ENCODE measurements at regions not wholly inside any gene's neighbourhood (a gene's known extent, or its start where the extent isn't known, plus 50 kb on each side); places are given as distances from the start of the nearest gene placed in this dataset.
"Not testable (repeated sequence)": the region's sequence is repeated elsewhere in the genome, so short reads cannot be mapped to it uniquely, and the experiment has no call there.

- ChIA-PET CTCF (no interaction called here), POLR2A (no interaction called here)
- H3K4me1 ChIP-seq (ENCODE audit: insufficient read depth, low read length) = no peaks in the 10 kb centered on the region
- DNase-seq (no peak), ATAC-seq (ENCODE audit: poor library complexity) (no peak)
- Mint-ChIP-seq H3K27me3 (no peaks in the 10 kb centered on the region), H3K36me3 (ENCODE audit: low read depth) (no peaks in the 10 kb centered on the region), H3K9me3 (peaks cover 2% of the 10 kb centered on the region), H3K27ac (no peak overlapping the region), H3K4me1 (ENCODE audit: low read depth) (no peaks in the 10 kb centered on the region), H3K4me3 (no peak overlapping the region)
- no peak for TF ChIP-seq CTCF (IDR thresholded peaks at IDR 0.05)
- no peaks in the 10 kb centered on the region for H3K36me3 ChIP-seq (ENCODE audit: insufficient read depth, low read length)
- no peak overlapping the region for H3K4me3 ChIP-seq (ENCODE audit: low read length)
- intact Hi-C loops (cut with DNase I, micrococcal nuclease) = no loop called here
- H3K9me3 ChIP-seq (ENCODE audit: control insufficient read depth in 1 of 2, insufficient read depth in 1 of 2, low read length in 2 of 2) = peaks cover 3 to 5% of the 10 kb centered on the region in 2 experiments
- H3K27me3 ChIP-seq (ENCODE audit: control insufficient read depth in 1 of 2, insufficient read depth in 2 of 2, low read length in 2 of 2) = no peaks in the 10 kb centered on the region
- H3K27ac ChIP-seq (ENCODE audit: low read depth in 1 of 2, low read length in 2 of 2) = no peak overlapping the region
Observed at GRCh38 chr4:186832906-186833305, 109.2 kb upstream of the FAT1 start.

- peaks cover 0 to 10% of the 10 kb centered on the region in 2 experiments for H3K9me3 ChIP-seq (ENCODE audit: control insufficient read depth in 1 of 2, insufficient read depth in 1 of 2, low read length in 2 of 2)
- H3K27me3 Mint-ChIP-seq; H3K27ac Mint-ChIP-seq; H3K4me1 Mint-ChIP-seq (ENCODE audit: low read depth); H3K4me1 ChIP-seq (ENCODE audit: insufficient read depth, low read length); H3K4me3 Mint-ChIP-seq; H3K36me3 ChIP-seq (ENCODE audit: insufficient read depth, low read length); H3K9me3 Mint-ChIP-seq; intact Hi-C loops (cut with DNase I, micrococcal nuclease); H3K27ac ChIP-seq (ENCODE audit: low read depth in 1 of 2, low read length in 2 of 2); ATAC-seq (ENCODE audit: poor library complexity); CTCF ChIA-PET; POLR2A ChIA-PET; H3K36me3 Mint-ChIP-seq (ENCODE audit: low read depth); DNase-seq; H3K27me3 ChIP-seq (ENCODE audit: control insufficient read depth in 1 of 2, insufficient read depth in 2 of 2, low read length in 2 of 2); H3K4me3 ChIP-seq (ENCODE audit: low read length): not testable (repeated sequence)
Observed at GRCh38 chr4:186837463-186837862, 113.8 kb upstream of the FAT1 start.

GRCh38 chr4:186838295-186838694 is 114.6 kb upstream of the FAT1 start:
- H3K4me3 ChIP-seq (ENCODE audit: low read length) = no peak overlapping the region
- ATAC-seq (ENCODE audit: poor library complexity) (no peak), DNase-seq (no peak)
- H3K27ac ChIP-seq (ENCODE audit: low read depth in 1 of 2, low read length in 2 of 2) = no peak overlapping the region
- H3K27me3 Mint-ChIP-seq = no peaks in the 10 kb centered on the region
- peaks cover 0 to 10% of the 10 kb centered on the region in 2 experiments for H3K9me3 ChIP-seq (ENCODE audit: control insufficient read depth in 1 of 2, insufficient read depth in 1 of 2, low read length in 2 of 2)
- POLR2A ChIA-PET = no interaction called here
- H3K9me3 Mint-ChIP-seq = no peaks in the 10 kb centered on the region
- H3K4me1 Mint-ChIP-seq (ENCODE audit: low read depth) = no peaks in the 10 kb centered on the region
- H3K36me3 ChIP-seq (ENCODE audit: insufficient read depth, low read length) = no peaks in the 10 kb centered on the region
- no peaks in the 10 kb centered on the region for H3K27me3 ChIP-seq (ENCODE audit: control insufficient read depth in 1 of 2, insufficient read depth in 2 of 2, low read length in 2 of 2)
- H3K27ac Mint-ChIP-seq = no peak overlapping the region
- CTCF ChIA-PET = no interaction called here
- no peaks in the 10 kb centered on the region for H3K4me1 ChIP-seq (ENCODE audit: insufficient read depth, low read length)
- intact Hi-C loops (cut with DNase I, micrococcal nuclease) = no loop called here
- H3K4me3 Mint-ChIP-seq = no peak overlapping the region
- no peak for TF ChIP-seq CTCF (IDR thresholded peaks at IDR 0.05)
- H3K36me3 Mint-ChIP-seq (ENCODE audit: low read depth) = no peaks in the 10 kb centered on the region

- ATAC-seq (ENCODE audit: poor library complexity) = no peak
- Mint-ChIP-seq H3K4me3 (no peak overlapping the region), H3K4me1 (ENCODE audit: low read depth) (no peaks in the 10 kb centered on the region), H3K9me3 (no peaks in the 10 kb centered on the region), H3K36me3 (ENCODE audit: low read depth) (no peaks in the 10 kb centered on the region), H3K27ac (no peak overlapping the region), H3K27me3 (no peaks in the 10 kb centered on the region)
- Histone ChIP-seq H3K4me1 (ENCODE audit: insufficient read depth, low read length) (no peaks in the 10 kb centered on the region), H3K9me3 (ENCODE audit: control insufficient read depth in 1 of 2, insufficient read depth in 1 of 2, low read length in 2 of 2) (peaks cover 0 to 10% of the 10 kb centered on the region in 2 experiments), H3K36me3 (ENCODE audit: insufficient read depth, low read length) (no peaks in the 10 kb centered on the region), H3K4me3 (ENCODE audit: low read length) (no peak overlapping the region), H3K27ac (ENCODE audit: low read depth in 1 of 2, low read length in 2 of 2) (no peak overlapping the region), H3K27me3 (ENCODE audit: control insufficient read depth in 1 of 2, insufficient read depth in 2 of 2, low read length in 2 of 2) (no peaks in the 10 kb centered on the region)
- ChIA-PET CTCF (no interaction called here), POLR2A (no interaction called here)
- DNase-seq = no peak
- TF ChIP-seq CTCF (IDR thresholded peaks at IDR 0.05) = no peak
- intact Hi-C loops (cut with DNase I, micrococcal nuclease) = no loop called here
Observed at GRCh38 chr4:186839122-186840037, 115.7 kb upstream of the FAT1 start.
